D341Med (cell line): ENCODE measurements at regions not wholly inside any gene's neighbourhood (a gene's known extent, or its start where the extent isn't known, plus 50 kb on each side); places are given as distances from the start of the nearest gene placed in this dataset.

Experiments used
- DNase-seq: peaks from one replicate; pipeline ENCODE4 v3.0.0; 2012; ENCODE audit warnings: low spot score

- no peak for DNase-seq
Observed at GRCh38 chr3:44021651-44022594, 219.8 kb upstream of the TOPAZ1 start.

GRCh38 chr3:44023961-44024593 is 217.6 kb upstream of the TOPAZ1 start:
- no peak for DNase-seq

- DNase-seq: no peak
Observed at GRCh38 chr3:44026220-44026865, 215.3 kb upstream of the TOPAZ1 start.

DNA sequence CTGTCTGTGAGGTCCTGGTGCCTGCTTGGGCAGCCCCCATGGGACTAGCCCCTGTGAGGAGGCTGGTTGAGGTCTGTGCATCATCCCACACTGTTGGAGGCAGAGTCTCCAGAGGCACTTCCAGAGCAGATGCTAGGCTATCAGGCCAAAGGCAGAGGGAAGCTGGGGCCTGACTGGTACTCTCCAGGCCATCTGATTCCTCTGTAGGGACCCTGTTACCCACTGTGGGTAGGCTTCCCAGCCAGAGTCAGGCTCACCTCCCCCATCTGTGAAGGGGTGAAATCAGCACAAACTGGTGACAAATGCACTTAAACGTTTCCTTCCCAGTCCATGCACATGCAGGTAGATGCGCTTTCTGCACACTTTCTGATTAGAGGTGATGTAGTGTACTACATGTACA is 212.6 kb upstream of the TOPAZ1 start:
- no peak for DNase-seq

- DNase-seq: no peak
Observed at GRCh38 chr3:44030285-44030684, 211.4 kb upstream of the TOPAZ1 start.

GRCh38 chr3:44030687-44031305 is 210.9 kb upstream of the TOPAZ1 start:
- no peak for DNase-seq

- no peak for DNase-seq
Observed at GRCh38 chr3:44031387-44032380, 210.0 kb upstream of the TOPAZ1 start.

DNA sequence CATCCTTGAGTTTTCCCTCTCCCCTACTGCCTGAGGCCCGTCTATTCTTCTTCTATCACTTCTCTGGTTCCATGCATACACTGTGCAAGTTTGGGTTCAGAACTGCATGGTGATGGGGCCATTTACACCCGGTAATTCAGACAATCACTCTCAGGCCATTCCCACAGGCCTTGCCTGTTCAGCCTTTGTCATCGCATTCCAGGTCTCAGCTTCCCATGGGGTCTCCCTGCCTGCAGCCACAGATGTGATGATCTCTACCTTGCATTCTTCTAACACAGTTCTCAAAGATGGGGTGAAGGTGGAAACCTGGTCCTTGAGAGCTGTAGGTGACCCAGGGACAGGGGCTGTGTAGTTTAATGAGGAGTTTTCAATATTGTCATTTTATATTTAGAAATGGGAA is 209.2 kb upstream of the TOPAZ1 start:
- no peak for DNase-seq

DNA sequence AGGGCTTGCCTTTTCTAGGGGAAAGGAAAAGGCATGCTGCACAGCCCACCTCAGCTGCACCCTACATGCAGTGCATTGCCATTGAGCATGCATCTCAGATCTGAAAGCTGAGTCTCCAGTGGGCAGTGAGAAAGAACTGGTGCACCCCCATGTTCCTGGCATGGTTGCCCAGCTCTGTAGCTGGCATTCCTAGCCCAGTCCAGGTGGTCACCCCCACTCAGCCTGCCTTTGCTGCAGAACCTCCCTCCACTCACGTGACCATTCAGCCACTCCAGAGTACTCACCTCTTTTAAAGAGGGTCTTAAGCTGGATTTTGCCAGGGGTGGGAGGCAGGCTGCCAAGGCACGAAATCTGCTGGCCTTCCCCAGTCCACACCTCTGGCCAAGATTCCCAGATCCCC is 208.6 kb upstream of the TOPAZ1 start:
- DNase-seq: no peak

- DNase-seq: peak; percentile 5
Observed at GRCh38 chr3:44036850-44037249, 204.8 kb upstream of the TOPAZ1 start.

- DNase-seq: no peak
Observed at GRCh38 chr3:44039006-44039405, 202.7 kb upstream of the TOPAZ1 start.

DNA sequence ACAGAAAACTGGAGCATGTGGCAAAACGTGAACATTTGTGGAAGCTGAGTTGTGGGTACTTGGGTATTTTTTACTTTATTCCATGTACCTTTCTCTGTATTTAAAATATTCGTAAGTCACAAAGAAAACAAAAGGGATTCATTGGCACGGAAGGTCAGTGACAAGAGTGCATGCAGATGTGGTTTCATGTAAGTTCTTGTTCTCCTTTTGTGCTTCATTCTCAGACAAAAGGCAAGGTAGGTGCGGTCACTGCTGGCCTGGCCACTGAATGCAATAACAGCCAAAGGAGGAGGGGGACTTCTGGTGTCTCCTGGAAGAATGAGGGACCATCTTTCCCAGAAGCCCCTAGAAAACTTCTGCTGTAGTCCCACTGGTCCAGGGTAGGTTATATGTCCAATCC is 200.0 kb upstream of the TOPAZ1 start:
- no peak for DNase-seq

GRCh38 chr3:44042772-44043171 is 198.9 kb upstream of the TOPAZ1 start:
- no peak for DNase-seq

GRCh38 chr3:44045476-44046275 is 196.0 kb upstream of the TOPAZ1 start:
- DNase-seq: no peak

DNA sequence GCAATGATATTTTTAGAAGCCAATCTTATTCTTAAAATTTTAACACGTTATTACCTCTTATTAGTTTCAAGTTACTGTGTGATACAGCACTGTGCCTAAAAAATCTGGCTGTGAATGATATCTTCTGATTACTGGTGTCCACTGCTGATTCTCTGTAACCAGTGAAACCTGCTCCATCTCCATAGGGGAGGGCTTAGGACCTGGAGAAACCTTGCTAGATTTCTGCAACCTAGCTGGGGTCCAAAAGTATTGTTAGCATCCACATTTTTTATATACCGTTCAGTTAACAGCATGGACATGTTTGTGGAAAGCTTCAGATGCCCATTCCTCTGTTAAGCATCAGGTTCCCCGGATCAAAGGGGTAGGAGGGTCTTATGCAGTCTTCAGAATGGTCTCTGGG is 193.9 kb upstream of the TOPAZ1 start:
- no peak for DNase-seq

DNA sequence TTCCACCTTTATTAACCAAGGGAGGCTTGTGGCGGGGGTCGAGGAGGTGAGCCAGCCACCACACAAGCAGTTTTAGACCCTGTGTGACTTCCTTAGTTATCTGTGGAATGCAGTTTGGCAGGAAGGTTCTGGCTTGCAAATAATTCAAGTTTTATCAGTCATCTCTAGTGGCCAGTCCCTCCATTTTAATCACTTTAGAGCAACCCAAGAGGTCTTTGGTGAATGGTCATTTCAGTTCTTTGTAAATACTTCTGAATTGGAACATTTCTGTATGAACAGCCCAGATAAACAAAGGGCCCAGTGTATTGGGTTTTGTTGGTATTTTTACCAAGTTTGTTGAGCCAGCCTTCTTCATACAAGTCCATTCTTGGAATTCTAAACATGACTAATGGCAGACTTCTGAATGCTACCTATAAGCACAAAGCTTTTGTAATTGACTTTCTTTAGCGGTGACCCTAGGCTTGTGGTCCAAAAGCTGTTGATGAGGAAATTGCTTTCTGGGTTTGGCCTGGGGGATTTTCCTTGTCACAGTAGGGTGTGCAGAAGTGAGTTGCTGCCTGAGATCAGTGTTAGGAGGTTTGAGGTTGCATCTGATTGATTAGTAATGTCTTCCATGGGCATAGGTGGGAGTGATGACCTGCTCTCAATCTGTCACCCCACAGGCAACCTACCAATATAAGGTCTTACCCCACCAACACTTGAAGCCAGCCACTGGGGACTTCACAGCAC is 193.3 kb upstream of the TOPAZ1 start:
- no peak for DNase-seq

DNA sequence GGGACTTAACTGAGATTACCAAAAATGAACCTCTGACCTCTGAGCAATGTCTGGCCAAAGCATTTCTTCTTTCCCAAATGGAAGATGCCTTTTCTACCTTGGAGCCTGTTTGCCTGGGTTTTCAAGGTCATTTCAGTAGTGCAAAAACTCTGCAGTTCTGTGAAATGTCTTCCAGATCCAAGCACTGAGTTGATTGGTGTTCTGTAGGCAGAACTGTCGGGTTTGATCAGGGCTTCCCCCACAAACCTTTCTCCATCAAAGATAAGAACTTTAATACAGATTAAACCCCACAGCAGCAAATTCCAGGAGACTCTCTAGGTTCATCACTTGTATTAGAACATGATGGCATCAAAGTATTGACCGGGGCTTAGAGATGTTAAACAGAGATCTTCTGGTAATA is 192.7 kb upstream of the TOPAZ1 start:
- DNase-seq: no peak

- DNase-seq: no peak
Observed at GRCh38 chr3:44050101-44050500, 191.6 kb upstream of the TOPAZ1 start.

DNA sequence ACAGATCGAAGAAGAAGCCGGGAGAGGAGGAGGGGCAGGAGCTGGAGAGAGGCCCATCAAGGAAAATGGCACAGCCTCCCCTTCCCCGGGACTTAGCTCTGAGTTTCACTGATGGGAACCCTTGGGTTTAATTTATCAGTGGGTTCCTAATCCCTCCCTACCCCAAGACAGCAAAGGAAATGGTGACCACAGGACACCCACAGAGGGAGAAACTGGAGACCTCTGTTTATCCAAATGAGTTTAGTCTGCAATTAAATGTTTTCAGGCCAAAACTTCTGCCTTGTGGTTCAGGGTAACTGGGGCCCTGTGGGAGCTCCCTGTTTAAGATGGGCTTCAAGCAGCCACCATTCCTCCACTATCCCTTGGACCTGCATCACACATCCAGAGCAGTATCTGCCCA is 190.8 kb upstream of the TOPAZ1 start:
- no peak for DNase-seq

DNA sequence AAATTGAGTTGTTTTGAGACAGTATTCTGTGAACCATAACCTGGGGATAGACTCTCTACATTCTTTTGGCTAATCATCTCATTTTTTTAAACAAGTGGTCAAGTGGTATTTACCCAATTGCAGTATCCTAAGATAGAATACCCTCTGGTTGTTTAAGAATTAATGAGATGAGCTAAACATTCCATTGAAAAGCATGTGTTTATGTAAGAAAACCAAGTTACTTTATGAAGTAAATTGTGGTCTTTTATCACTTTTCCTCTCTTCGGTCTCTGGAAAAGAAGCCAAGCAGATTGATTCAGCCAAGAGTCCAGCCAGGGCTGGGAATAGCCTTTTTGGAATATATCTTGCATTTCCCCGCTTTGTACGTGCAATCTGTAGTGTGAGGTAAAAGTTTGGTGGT is 185.7 kb upstream of the TOPAZ1 start:
- DNase-seq: no peak
